A549 (cell line): ENCODE measurements at regions not wholly inside any gene's neighbourhood (a gene's known extent, or its start where the extent isn't known, plus 50 kb on each side); places are given as distances from the start of the nearest gene placed in this dataset.

Source experiments
- ATAC-seq, 2 experiments: fragments of 200-7000 bp in 1 of 2; fragments of >200 bp in 1 of 2; cut with Nextera tagmentation in 1 of 2; cut with Tn5 transposase in 1 of 2; 3 replicates each; pipeline versions ENCODE4 v1.8.0 to v1.9.1; 2018 to 2020; ENCODE audit warnings: mild to moderate bottlenecking in 1 of 2, moderate library complexity in 1 of 2
- CTCF ChIA-PET: fragments of 300-600 bp; sonication (Branson Sonifier 250); formaldehyde crosslinking; extraction: SDS; loops from one replicate; lab custom pipeline; 2021; ENCODE audit warnings: antibody characterized with exemption, inconsistent platforms; lab: Yijun Ruan, JAX
- POLR2A ChIA-PET: fragments of 350-600 bp; formaldehyde crosslinking; extraction: SDS; loops from one replicate; lab custom pipeline; 2021; ENCODE audit warnings: antibody characterized with exemption, inconsistent platforms; lab: Yijun Ruan, JAX
- DNase-seq, 2 experiments: peaks; one replicate each; pipeline versions ENCODE4 v3.0.0 to v3.0.0-alpha.2; 2011 to 2016; ENCODE audit warnings: low read depth in 1 of 2, low spot score in 1 of 2
- FAIRE-seq: peaks from 2 replicates; lab custom pipeline; 2011; peaks lifted over from hg19 to GRCh38; lab: Jason Lieb, UNC
- H3K27ac ChIP-seq, 2 experiments: fragments of >200 bp; sonication (Bioruptor Twin); formaldehyde crosslinking; 3 replicates each; pipeline ENCODE4 v1.5.1; 2016 to 2017
- H3K4me1 ChIP-seq: fragments of >200 bp; sonication (Bioruptor Twin); formaldehyde crosslinking; 3 replicates; pipeline ENCODE4 v1.6.1; 2016
- H3K4me2 ChIP-seq: fragments of >200 bp; sonication (Bioruptor Twin); formaldehyde crosslinking; 3 replicates; pipeline ENCODE4 v1.6.1; 2016
- H3K4me3 ChIP-seq: fragments of >200 bp; sonication (Bioruptor Twin); formaldehyde crosslinking; 3 replicates; pipeline ENCODE4 v1.5.1; 2016
- H3K9me3 ChIP-seq: fragments of >200 bp; sonication (Bioruptor Twin); formaldehyde crosslinking; 3 replicates; pipeline ENCODE4 v1.6.1; 2016
- ATOH8 ChIP-seq: fragments of 250-450 bp; sonication (Bioruptor Pico); IDR thresholded peaks from 2 replicates; pipeline ENCODE4 v1.5.0; 2020; ENCODE audit warnings: low read depth, mild to moderate bottlenecking, moderate library complexity
- BHLHE40 ChIP-seq: IDR thresholded peaks from 2 replicates; pipeline ENCODE4 v1.6.1; 2012; ENCODE audit warnings: low read depth, low read length, inconsistent platforms
- CBX8 ChIP-seq: fragments of 200-600 bp; sonication (generic); IDR thresholded peaks from 2 replicates; pipeline ENCODE4 v1.6.1; 2016
- EHMT2 ChIP-seq: fragments of 200-600 bp; sonication (generic); IDR thresholded peaks from 2 replicates; pipeline ENCODE4 v1.6.1; 2016; ENCODE audit warnings: antibody characterized with exemption, low read depth, mild to moderate bottlenecking, moderate library complexity
- ELK1 ChIP-seq: fragments of 150-350 bp; IDR thresholded peaks from 2 replicates; pipeline ENCODE4 v1.6.1; 2014; ENCODE audit warnings: low read depth, mild to moderate bottlenecking, low read length
- EP300 ChIP-seq, 2 experiments: fragments of >200 bp; sonication (Bioruptor Twin); formaldehyde crosslinking; IDR thresholded peaks; 2 replicates in 1 of 2; 3 replicates in 1 of 2; pipeline ENCODE4 v1.6.1; 2016 to 2017
- ESRRA ChIP-seq: fragments of 150-350 bp; IDR thresholded peaks from 2 replicates; pipeline ENCODE4 v1.6.1; 2014; ENCODE audit warnings: mild to moderate bottlenecking, low read length, borderline replicate concordance
- FOXS1 ChIP-seq: fragments of 250-450 bp; sonication (Bioruptor Pico); IDR thresholded peaks from 2 replicates; pipeline ENCODE4 v1.5.0; 2020; ENCODE audit warnings: mild to moderate bottlenecking, moderate library complexity
- HDAC2 ChIP-seq: fragments of 200-600 bp; sonication (generic); IDR thresholded peaks from 2 replicates; pipeline ENCODE4 v1.6.1; 2016
- HES2 ChIP-seq: fragments of >200 bp; sonication (Bioruptor Twin); formaldehyde crosslinking; IDR thresholded peaks from 2 replicates; pipeline ENCODE4 v1.6.1; 2016
- HMGXB4 ChIP-seq: fragments of 250-450 bp; sonication (Bioruptor Pico); IDR thresholded peaks from 2 replicates; pipeline ENCODE4 v1.5.0; 2021; ENCODE audit warnings: mild to moderate bottlenecking, moderate library complexity, borderline replicate concordance
- KDM5A ChIP-seq: fragments of 200-600 bp; sonication (generic); IDR thresholded peaks from 2 replicates; pipeline ENCODE4 v1.6.1; 2016; ENCODE audit warnings: antibody characterized with exemption, mild to moderate bottlenecking
- MYC ChIP-seq: IDR thresholded peaks from 2 replicates; pipeline ENCODE4 v1.6.1; 2012; ENCODE audit warnings: mild to moderate bottlenecking, inconsistent platforms, low read length, improper control_type of control experiment, borderline replicate concordance
- NFE2L2 ChIP-seq: fragments of 150-350 bp; conservative IDR thresholded peaks from 2 replicates; pipeline ENCODE4 v1.6.1; 2014; ENCODE audit warnings: low read length
- NPAS2 ChIP-seq: fragments of 250-450 bp; sonication (Bioruptor Pico); IDR thresholded peaks from 2 replicates; pipeline ENCODE4 v1.8.0; 2022; ENCODE audit warnings: mild to moderate bottlenecking, moderate library complexity, borderline replicate concordance
- PHF8 ChIP-seq: fragments of 200-600 bp; sonication (generic); IDR thresholded peaks from 2 replicates; pipeline ENCODE4 v1.6.1; 2016; ENCODE audit warnings: low read depth, mild to moderate bottlenecking, antibody characterized with exemption, moderate library complexity, borderline replicate concordance
- RAD21 ChIP-seq, 2 experiments: fragments of >200 bp in 1 of 2; sonication (Bioruptor Twin) in 1 of 2; formaldehyde crosslinking in 1 of 2; IDR thresholded peaks in 1 of 2; conservative IDR thresholded peaks in 1 of 2; 2 replicates in 1 of 2; 3 replicates in 1 of 2; pipeline ENCODE4 v1.6.1; 2012 to 2018; ENCODE audit warnings: inconsistent platforms in 1 of 2
- SREBF2 ChIP-seq: fragments of 450-650 bp; IDR thresholded peaks from 2 replicates; pipeline ENCODE4 v1.6.1; 2014; ENCODE audit warnings: mild to moderate bottlenecking, moderate library complexity
- TP53 ChIP-seq: fragments of 250-450 bp; sonication (Bioruptor Pico); IDR thresholded peaks from 2 replicates; pipeline ENCODE4 v1.5.0; 2021; ENCODE audit warnings: mild to moderate bottlenecking, moderate library complexity
- USF2 ChIP-seq: fragments of 450-650 bp; IDR thresholded peaks from 2 replicates; pipeline ENCODE4 v1.6.1; 2014; ENCODE audit warnings: antibody characterized with exemption
- ZC3H11A ChIP-seq: fragments of 450-650 bp; IDR thresholded peaks from 2 replicates; pipeline ENCODE4 v1.6.1; 2014; ENCODE audit warnings: antibody characterized with exemption, mild to moderate bottlenecking
- ZFP36 ChIP-seq: fragments of 450-650 bp; IDR thresholded peaks from 2 replicates; pipeline ENCODE4 v1.6.1; 2014; ENCODE audit warnings: borderline replicate concordance; ENCODE audit not compliant: partially characterized antibody
- ZNF302 ChIP-seq: fragments of 250-450 bp; sonication (Bioruptor Pico); IDR thresholded peaks from 2 replicates; pipeline ENCODE4 v1.9.0; 2021; ENCODE audit warnings: inconsistent platforms, mild to moderate bottlenecking, moderate library complexity
- WGBS: methylation state at CpG from one replicate; pipeline ENCODE4 v1.1.6; 2017; ENCODE audit errors: missing lambda C conversion rate; 5-methylcytosine and 5-hydroxymethylcytosine counted together

GRCh38 chr14:87430214-87430613 lies 562.8 kb downstream of the GALC start:
- ChIA-PET POLR2A (no interaction called here), CTCF (no interaction called here)
- Histone ChIP-seq H3K27ac (no peak overlapping the region), H3K4me3 (no peak overlapping the region), H3K4me2 (no peak overlapping the region), H3K4me1 (no peaks in the 10 kb centered on the region), H3K9me3 (peaks cover 2% of the 10 kb centered on the region; the same call in 1 of the 3 replicates)
- FAIRE-seq (no peak), DNase-seq (no peak), ATAC-seq (no peak)
- TF ChIP-seq RAD21 (conservative IDR thresholded peaks at IDR 0.05 in 1 of 2, IDR thresholded peaks at IDR 0.05 in 1 of 2) (no peak), TP53 (no peak), NFE2L2 (no peak), BHLHE40 (no peak), CBX8 (no peak), EHMT2 (no peak), SREBF2 (no peak), NPAS2 (CRISPR knock-in tag) (no peak), USF2 (no peak), ESRRA (no peak), HES2 (no peak), EP300 (IDR thresholded peaks at IDR 0.05) (no peak), HDAC2 (no peak), ELK1 (no peak), HMGXB4 (no peak)
- WGBS: 7% methylated on average over 7 of the region's 7 CpGs

- no peak overlapping the region for H3K4me3 ChIP-seq
- TF ChIP-seq ZFP36 (no peak), ATOH8 (CRISPR knock-in tag) (no peak), EP300 (IDR thresholded peaks at IDR 0.05) (no peak), ZNF302 (CRISPR knock-in tag) (no peak), ZC3H11A (no peak), KDM5A (no peak), MYC (no peak), FOXS1 (no peak), HES2 (no peak), BHLHE40 (no peak), PHF8 (no peak), USF2 (no peak), HDAC2 (no peak)
- H3K4me2 ChIP-seq: no peak overlapping the region
- FAIRE-seq (no peak), ATAC-seq (no peak), DNase-seq (no peak)
- ChIA-PET CTCF (no interaction called here), POLR2A (no interaction called here)
- H3K27ac ChIP-seq: no peak overlapping the region
- H3K4me1 ChIP-seq: no peaks in the 10 kb centered on the region
- 0% methylated on average over 2 of the region's 2 CpGs for WGBS
- H3K9me3 ChIP-seq: no peaks in the 10 kb centered on the region
Measured at GRCh38 chr14:87419925-87420324, 573.1 kb downstream of the GALC start.
